HepG2 (cell line): ENCODE measurements at regions not wholly inside any gene's neighbourhood (a gene's known extent, or its start where the extent isn't known, plus 50 kb on each side); places are given as distances from the start of the nearest gene placed in this dataset.
A peak's percentile ranks its signal among the peaks of the same experiment; 100 is the strongest.

Source experiments
- ARNT ChIP-seq: fragments of 450-650 bp; IDR thresholded peaks from 2 replicates; pipeline ENCODE4 v1.6.1; 2017
- MZF1 ChIP-seq: sonication (generic); formaldehyde crosslinking; IDR thresholded peaks from 2 replicates; pipeline ENCODE4 v1.8.1; 2023; ENCODE audit warnings: mild to moderate bottlenecking, missing genetic modification reagents, borderline replicate concordance
- PAWR ChIP-seq: sonication (generic); formaldehyde crosslinking; IDR thresholded peaks from 2 replicates; pipeline ENCODE4 v1.4.0; 2020; ENCODE audit warnings: missing genetic modification reagents, mild to moderate bottlenecking, borderline replicate concordance
- PHF20 ChIP-seq: sonication (generic); formaldehyde crosslinking; IDR thresholded peaks from 2 replicates; pipeline ENCODE4 v1.5.0; 2020; ENCODE audit warnings: mild to moderate bottlenecking, missing genetic modification reagents
- SMC3 ChIP-seq: IDR thresholded peaks from 2 replicates; pipeline ENCODE4 v1.6.1; 2011; ENCODE audit warnings: low read length, improper control_type of control experiment
- STAG1 ChIP-seq: sonication (generic); formaldehyde crosslinking; IDR thresholded peaks from 2 replicates; pipeline ENCODE4 v1.4.0; 2020; ENCODE audit warnings: missing genetic modification reagents
- TAF15 ChIP-seq: fragments of 200-400 bp; formaldehyde crosslinking; IDR thresholded peaks from one replicate; pipeline ENCODE4 v1.6.1; 2018; ENCODE audit warnings: mild to moderate bottlenecking, low read depth, low read length; ENCODE audit not compliant: poor library complexity, severe bottlenecking
- ZNF136 ChIP-seq: sonication (generic); formaldehyde crosslinking; IDR thresholded peaks from 2 replicates; pipeline ENCODE4 v1.8.1; 2022; ENCODE audit warnings: low read depth, mild to moderate bottlenecking, moderate library complexity, missing genetic modification reagents
- ZNF143 ChIP-seq: sonication (generic); formaldehyde crosslinking; IDR thresholded peaks from 2 replicates; pipeline ENCODE4 v1.4.0; 2020; ENCODE audit warnings: missing genetic modification reagents
- ZNF331 ChIP-seq: sonication (generic); formaldehyde crosslinking; IDR thresholded peaks from 2 replicates; pipeline ENCODE4 v1.4.0; 2020; ENCODE audit warnings: missing genetic modification reagents
- ZNF749 ChIP-seq: sonication (generic); formaldehyde crosslinking; IDR thresholded peaks from 2 replicates; pipeline ENCODE4 v1.8.0; 2022; ENCODE audit warnings: mild to moderate bottlenecking, missing genetic modification reagents, moderate library complexity, borderline replicate concordance
- TF ChIP-seq, protein P1 (sequence below): sonication (generic); formaldehyde crosslinking; IDR thresholded peaks from 2 replicates; pipeline ENCODE4 v1.5.1; 2020; ENCODE audit warnings: mild to moderate bottlenecking, moderate library complexity, missing genetic modification reagents
- TF ChIP-seq, protein P2 (sequence below): IDR thresholded peaks from 2 replicates; pipeline ENCODE4 v1.6.1; 2016; ENCODE audit warnings: low read depth, missing genetic modification reagents, missing compliant biosample characterization
- TF ChIP-seq, protein P3 (sequence below): sonication (generic); formaldehyde crosslinking; IDR thresholded peaks from 2 replicates; pipeline ENCODE4 v1.5.0; 2020; ENCODE audit warnings: mild to moderate bottlenecking, missing genetic modification reagents, moderate library complexity

DNA sequence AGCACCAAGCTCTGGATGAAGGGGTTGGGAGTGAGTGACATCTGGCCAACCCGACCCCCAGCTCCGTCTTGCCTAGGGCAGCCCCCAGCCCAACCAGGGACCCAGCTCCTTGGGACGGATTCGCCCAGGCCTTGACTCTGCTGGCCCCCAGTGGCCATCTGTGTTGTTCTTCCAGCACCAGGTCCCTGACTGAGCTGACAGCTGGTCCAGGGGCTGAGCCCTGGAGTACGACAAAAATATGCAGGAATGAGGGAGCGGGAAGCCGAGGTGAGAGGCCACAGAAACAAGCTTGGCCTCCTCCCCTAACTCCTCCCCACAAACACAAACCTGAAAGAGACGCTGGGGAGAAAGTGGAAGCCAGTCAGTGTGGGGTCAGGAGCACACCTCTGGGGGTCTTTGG is 55.0 kb upstream of the PAX7 start (continued):
- TF ChIP-seq, protein P1, sequence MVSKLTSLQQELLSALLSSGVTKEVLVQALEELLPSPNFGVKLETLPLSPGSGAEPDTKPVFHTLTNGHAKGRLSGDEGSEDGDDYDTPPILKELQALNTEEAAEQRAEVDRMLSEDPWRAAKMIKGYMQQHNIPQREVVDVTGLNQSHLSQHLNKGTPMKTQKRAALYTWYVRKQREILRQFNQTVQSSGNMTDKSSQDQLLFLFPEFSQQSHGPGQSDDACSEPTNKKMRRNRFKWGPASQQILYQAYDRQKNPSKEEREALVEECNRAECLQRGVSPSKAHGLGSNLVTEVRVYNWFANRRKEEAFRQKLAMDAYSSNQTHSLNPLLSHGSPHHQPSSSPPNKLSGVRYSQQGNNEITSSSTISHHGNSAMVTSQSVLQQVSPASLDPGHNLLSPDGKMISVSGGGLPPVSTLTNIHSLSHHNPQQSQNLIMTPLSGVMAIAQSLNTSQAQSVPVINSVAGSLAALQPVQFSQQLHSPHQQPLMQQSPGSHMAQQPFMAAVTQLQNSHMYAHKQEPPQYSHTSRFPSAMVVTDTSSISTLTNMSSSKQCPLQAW = 0 out of 2 replicates have a peak, but pooled peaks have one; percentile 20
- no peak for TF ChIP-seq PAWR (CRISPR knock-in tag)
- TF ChIP-seq ZNF136 (CRISPR knock-in tag) = no peak
- TF ChIP-seq, protein P2, sequence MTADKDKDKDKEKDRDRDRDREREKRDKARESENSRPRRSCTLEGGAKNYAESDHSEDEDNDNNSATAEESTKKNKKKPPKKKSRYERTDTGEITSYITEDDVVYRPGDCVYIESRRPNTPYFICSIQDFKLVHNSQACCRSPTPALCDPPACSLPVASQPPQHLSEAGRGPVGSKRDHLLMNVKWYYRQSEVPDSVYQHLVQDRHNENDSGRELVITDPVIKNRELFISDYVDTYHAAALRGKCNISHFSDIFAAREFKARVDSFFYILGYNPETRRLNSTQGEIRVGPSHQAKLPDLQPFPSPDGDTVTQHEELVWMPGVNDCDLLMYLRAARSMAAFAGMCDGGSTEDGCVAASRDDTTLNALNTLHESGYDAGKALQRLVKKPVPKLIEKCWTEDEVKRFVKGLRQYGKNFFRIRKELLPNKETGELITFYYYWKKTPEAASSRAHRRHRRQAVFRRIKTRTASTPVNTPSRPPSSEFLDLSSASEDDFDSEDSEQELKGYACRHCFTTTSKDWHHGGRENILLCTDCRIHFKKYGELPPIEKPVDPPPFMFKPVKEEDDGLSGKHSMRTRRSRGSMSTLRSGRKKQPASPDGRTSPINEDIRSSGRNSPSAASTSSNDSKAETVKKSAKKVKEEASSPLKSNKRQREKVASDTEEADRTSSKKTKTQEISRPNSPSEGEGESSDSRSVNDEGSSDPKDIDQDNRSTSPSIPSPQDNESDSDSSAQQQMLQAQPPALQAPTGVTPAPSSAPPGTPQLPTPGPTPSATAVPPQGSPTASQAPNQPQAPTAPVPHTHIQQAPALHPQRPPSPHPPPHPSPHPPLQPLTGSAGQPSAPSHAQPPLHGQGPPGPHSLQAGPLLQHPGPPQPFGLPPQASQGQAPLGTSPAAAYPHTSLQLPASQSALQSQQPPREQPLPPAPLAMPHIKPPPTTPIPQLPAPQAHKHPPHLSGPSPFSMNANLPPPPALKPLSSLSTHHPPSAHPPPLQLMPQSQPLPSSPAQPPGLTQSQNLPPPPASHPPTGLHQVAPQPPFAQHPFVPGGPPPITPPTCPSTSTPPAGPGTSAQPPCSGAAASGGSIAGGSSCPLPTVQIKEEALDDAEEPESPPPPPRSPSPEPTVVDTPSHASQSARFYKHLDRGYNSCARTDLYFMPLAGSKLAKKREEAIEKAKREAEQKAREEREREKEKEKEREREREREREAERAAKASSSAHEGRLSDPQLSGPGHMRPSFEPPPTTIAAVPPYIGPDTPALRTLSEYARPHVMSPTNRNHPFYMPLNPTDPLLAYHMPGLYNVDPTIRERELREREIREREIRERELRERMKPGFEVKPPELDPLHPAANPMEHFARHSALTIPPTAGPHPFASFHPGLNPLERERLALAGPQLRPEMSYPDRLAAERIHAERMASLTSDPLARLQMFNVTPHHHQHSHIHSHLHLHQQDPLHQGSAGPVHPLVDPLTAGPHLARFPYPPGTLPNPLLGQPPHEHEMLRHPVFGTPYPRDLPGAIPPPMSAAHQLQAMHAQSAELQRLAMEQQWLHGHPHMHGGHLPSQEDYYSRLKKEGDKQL = no peak
- no peak for TF ChIP-seq PHF20 (CRISPR knock-in tag)
- no peak for TF ChIP-seq ARNT
- no peak for TF ChIP-seq ZNF749 (CRISPR knock-in tag)
- TF ChIP-seq ZNF331 = no peak
- TF ChIP-seq ZNF143 = no peak
- TF ChIP-seq, protein P3, sequence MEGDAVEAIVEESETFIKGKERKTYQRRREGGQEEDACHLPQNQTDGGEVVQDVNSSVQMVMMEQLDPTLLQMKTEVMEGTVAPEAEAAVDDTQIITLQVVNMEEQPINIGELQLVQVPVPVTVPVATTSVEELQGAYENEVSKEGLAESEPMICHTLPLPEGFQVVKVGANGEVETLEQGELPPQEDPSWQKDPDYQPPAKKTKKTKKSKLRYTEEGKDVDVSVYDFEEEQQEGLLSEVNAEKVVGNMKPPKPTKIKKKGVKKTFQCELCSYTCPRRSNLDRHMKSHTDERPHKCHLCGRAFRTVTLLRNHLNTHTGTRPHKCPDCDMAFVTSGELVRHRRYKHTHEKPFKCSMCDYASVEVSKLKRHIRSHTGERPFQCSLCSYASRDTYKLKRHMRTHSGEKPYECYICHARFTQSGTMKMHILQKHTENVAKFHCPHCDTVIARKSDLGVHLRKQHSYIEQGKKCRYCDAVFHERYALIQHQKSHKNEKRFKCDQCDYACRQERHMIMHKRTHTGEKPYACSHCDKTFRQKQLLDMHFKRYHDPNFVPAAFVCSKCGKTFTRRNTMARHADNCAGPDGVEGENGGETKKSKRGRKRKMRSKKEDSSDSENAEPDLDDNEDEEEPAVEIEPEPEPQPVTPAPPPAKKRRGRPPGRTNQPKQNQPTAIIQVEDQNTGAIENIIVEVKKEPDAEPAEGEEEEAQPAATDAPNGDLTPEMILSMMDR (CRISPR knock-in tag) = peak; percentile 89
- TF ChIP-seq SMC3 = 0 out of 2 replicates have a peak, but pooled peaks have one; percentile 3
- no peak for TF ChIP-seq TAF15
- peak; percentile 80 for TF ChIP-seq STAG1 (CRISPR knock-in tag)
- TF ChIP-seq MZF1 (CRISPR knock-in tag) = no peak
- TF ChIP-seq, all 625 proteins: peak for 4
